T-helper 2 cell treated with Interferon-gamma antibody and Interleukin-4, amounts not matched to agents 5 μg/mL and 100 μg/mL, for 36 hours (primary cell): ENCODE measurements at regions not wholly inside any gene's neighbourhood (a gene's known extent, or its start where the extent isn't known, plus 50 kb on each side); places are given as distances from the start of the nearest gene placed in this dataset.

Experiments used
- DNase-seq: peaks from one replicate; pipeline ENCODE4 v3.0.0; 2021; ENCODE audit warnings: low spot score
- H3K27ac Mint-ChIP-seq: one replicate; pipeline ENCODE4 v1.8.0; 2021; ENCODE audit warnings: mild to moderate bottlenecking, mixed read lengths
- H3K27me3 Mint-ChIP-seq: one replicate; pipeline ENCODE4 v1.8.0; 2021; ENCODE audit warnings: low read depth, mixed read lengths
- H3K36me3 Mint-ChIP-seq: one replicate; pipeline ENCODE4 v1.8.0; 2021; ENCODE audit warnings: low read depth, mixed read lengths
- H3K4me1 Mint-ChIP-seq: one replicate; pipeline ENCODE4 v1.8.0; 2021; ENCODE audit warnings: low read depth, mixed read lengths
- H3K4me3 Mint-ChIP-seq: one replicate; pipeline ENCODE4 v1.8.0; 2022; ENCODE audit warnings: mild to moderate bottlenecking, moderate library complexity, mixed read lengths
- H3K9me3 Mint-ChIP-seq: one replicate; pipeline ENCODE4 v1.8.0; 2021; ENCODE audit warnings: mixed read lengths

GRCh38 chr4:60750962-60751361 lies 449.2 kb upstream of the ADGRL3 start:
- no peak for DNase-seq
- Mint-ChIP-seq H3K4me3 (no peak overlapping the region), H3K36me3 (no peaks in the 10 kb centered on the region), H3K9me3 (peaks cover 23% of the 10 kb centered on the region), H3K27me3 (no peaks in the 10 kb centered on the region), H3K27ac (no peak overlapping the region), H3K4me1 (no peaks in the 10 kb centered on the region)

DNA sequence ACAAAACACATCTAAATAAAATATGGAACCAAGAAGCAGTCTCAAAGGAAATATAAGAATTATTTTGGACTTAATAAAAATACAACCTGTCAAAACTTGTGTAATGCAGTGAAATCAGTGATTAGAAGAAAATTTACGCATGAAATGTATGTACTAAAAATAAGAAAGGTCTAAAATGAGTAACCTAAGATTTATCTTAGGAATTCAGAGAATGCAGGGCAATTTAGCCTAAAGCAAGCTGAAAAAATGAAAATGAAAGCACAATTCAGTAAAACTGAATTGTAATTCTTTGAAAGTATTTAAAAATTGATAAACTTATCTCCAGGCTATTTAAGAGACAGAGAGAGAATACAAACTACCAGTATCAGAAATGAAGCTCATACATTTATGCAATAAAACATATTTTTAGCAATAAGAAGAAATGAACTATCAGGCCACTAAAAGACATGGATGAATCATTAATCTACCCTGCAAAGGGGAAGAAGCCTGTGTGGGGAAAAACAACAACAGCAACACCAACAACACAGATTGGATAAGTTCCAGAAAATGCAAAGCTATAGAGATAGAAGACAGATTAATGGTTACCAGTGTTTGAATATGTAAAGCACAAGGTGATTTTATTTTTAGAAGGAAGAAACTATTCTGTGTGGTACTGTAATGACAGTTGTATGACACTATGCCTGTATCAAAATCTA lies 442.0 kb upstream of the ADGRL3 start:
- no peak for DNase-seq
- peaks cover 24% of the 10 kb centered on the region for H3K9me3 Mint-ChIP-seq
- H3K27me3 Mint-ChIP-seq = no peaks in the 10 kb centered on the region
- no peak overlapping the region for H3K4me3 Mint-ChIP-seq
- no peaks in the 10 kb centered on the region for H3K36me3 Mint-ChIP-seq
- no peak overlapping the region for H3K27ac Mint-ChIP-seq
- no peaks in the 10 kb centered on the region for H3K4me1 Mint-ChIP-seq

GRCh38 chr4:60759518-60760245 lies 440.4 kb upstream of the ADGRL3 start:
- Mint-ChIP-seq H3K36me3 (no peaks in the 10 kb centered on the region), H3K4me3 (no peak overlapping the region), H3K27ac (no peak overlapping the region), H3K27me3 (no peaks in the 10 kb centered on the region), H3K9me3 (peaks cover 27% of the 10 kb centered on the region), H3K4me1 (no peaks in the 10 kb centered on the region)
- DNase-seq = no peak

DNA sequence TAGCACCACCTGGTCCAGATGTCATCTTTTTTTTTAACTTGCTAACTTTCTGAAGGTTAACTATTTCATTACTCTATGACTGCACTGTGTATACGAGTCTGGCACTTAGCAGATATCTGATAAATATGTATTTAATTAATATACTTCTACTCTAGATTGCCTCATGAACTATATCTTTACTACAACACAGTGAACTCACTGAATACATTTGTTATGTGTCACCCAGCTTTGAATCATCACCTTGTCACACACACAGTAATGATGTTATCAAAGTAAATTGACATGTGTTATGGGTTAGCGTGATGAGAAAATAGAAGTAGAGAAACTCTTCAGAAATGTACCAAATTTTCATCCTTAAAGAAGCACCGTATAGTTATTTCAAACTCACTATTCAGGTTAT lies 419.3 kb upstream of the ADGRL3 start:
- no peak overlapping the region for H3K27ac Mint-ChIP-seq
- H3K4me3 Mint-ChIP-seq = no peak overlapping the region
- H3K27me3 Mint-ChIP-seq = no peaks in the 10 kb centered on the region
- H3K9me3 Mint-ChIP-seq = peaks cover 14% of the 10 kb centered on the region
- H3K4me1 Mint-ChIP-seq = no peaks in the 10 kb centered on the region
- H3K36me3 Mint-ChIP-seq = no peaks in the 10 kb centered on the region
- DNase-seq = no peak

DNA sequence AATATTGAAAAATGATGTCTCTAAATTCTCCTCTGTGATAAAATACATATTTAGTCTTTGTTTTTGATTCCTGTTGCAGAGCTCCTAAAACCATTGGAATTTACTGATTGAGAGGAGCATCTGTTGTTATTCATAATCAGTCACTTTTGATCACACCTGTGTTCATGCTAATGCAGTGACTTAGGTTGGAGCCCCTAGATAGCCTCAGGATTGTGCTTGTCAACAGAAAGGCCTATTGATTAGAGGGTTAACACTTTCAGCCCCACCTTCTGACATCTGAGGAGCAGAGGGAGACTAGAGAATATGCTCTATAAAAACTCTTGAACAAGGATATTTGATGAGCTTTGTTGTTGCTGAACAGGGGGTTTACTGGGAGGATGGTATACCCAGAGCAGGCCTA lies 409.5 kb upstream of the ADGRL3 start:
- H3K9me3 Mint-ChIP-seq = peaks cover 26% of the 10 kb centered on the region
- H3K27ac Mint-ChIP-seq = no peak overlapping the region
- no peaks in the 10 kb centered on the region for H3K27me3 Mint-ChIP-seq
- H3K4me3 Mint-ChIP-seq = no peak overlapping the region
- DNase-seq = no peak
- no peaks in the 10 kb centered on the region for H3K4me1 Mint-ChIP-seq
- H3K36me3 Mint-ChIP-seq = no peaks in the 10 kb centered on the region

- no peak overlapping the region for H3K27ac Mint-ChIP-seq
- no peak overlapping the region for H3K4me3 Mint-ChIP-seq
- H3K9me3 Mint-ChIP-seq = peaks cover 17% of the 10 kb centered on the region
- H3K4me1 Mint-ChIP-seq = no peaks in the 10 kb centered on the region
- no peaks in the 10 kb centered on the region for H3K36me3 Mint-ChIP-seq
- no peaks in the 10 kb centered on the region for H3K27me3 Mint-ChIP-seq
- no peak for DNase-seq
These were observed 405.8 kb upstream of the ADGRL3 start for GRCh38 chr4:60794372-60794771.

DNA sequence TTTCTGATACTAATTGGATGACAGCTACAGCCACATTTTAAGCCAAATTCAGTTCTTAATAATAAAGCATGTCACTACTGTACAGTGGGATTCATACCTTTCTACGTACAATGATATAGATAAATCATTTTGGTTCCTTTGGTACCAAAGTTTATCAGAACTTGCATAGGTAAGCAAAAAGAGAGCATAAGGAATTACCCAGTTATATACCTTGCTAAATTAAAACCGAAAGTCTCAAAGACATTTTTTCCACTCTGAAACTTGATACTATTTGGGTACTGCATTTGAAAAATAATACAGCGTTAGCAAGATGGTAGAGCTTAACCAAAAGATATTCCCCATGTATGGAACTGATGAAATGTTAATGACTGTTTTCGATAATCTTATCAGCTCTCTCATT lies 400.9 kb upstream of the ADGRL3 start:
- no peak for DNase-seq
- Mint-ChIP-seq H3K36me3 (no peaks in the 10 kb centered on the region), H3K27me3 (no peaks in the 10 kb centered on the region), H3K27ac (no peak overlapping the region), H3K4me1 (no peaks in the 10 kb centered on the region), H3K9me3 (peaks cover 13% of the 10 kb centered on the region), H3K4me3 (no peak overlapping the region)

GRCh38 chr4:60800701-60801100 lies 399.4 kb upstream of the ADGRL3 start:
- Mint-ChIP-seq H3K27me3 (no peaks in the 10 kb centered on the region), H3K36me3 (no peaks in the 10 kb centered on the region), H3K27ac (no peak overlapping the region), H3K4me3 (no peak overlapping the region), H3K9me3 (peaks cover 13% of the 10 kb centered on the region), H3K4me1 (no peaks in the 10 kb centered on the region)
- DNase-seq = no peak

DNA sequence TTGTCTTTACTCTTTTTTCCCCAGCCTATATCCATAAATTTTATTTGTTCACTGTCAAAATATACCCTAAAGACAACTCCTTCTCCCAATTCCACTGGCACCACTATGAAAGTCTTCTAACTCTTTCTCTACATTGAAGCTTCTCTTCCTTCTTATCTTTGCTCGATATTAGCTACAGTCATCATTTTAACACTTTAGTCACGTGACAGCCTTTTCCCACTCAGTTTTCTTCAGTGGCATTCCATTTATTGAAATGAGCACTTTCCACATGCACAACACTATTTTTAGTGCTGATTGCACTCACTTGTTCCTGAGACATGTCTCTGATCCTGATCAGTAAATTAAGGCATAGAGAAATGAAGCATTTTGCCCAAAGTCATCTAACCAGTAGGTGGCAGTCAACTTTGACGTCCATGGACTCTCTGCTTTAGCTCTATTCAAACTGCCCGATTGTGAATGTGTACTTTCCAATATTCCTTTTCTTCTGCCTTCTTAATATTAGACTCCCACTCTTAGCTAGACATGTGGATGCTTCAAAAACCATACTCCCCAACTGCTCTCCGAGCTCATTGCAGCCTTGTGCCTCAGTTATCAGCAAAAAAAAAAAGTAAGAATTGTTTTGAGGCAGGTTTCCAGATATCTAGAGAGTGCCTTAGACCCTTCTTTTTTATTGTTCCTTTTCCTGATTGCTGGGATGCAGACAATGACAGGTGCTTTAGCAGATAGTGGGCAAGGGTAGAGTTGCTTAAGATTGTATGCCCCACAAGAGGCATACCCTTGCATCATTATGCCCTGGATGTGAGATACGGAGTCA lies 394.4 kb upstream of the ADGRL3 start:
- no peaks in the 10 kb centered on the region for H3K4me1 Mint-ChIP-seq
- no peak overlapping the region for H3K27ac Mint-ChIP-seq
- H3K9me3 Mint-ChIP-seq = peaks cover 20% of the 10 kb centered on the region
- no peak overlapping the region for H3K4me3 Mint-ChIP-seq
- no peaks in the 10 kb centered on the region for H3K27me3 Mint-ChIP-seq
- DNase-seq = no peak
- no peaks in the 10 kb centered on the region for H3K36me3 Mint-ChIP-seq

DNA sequence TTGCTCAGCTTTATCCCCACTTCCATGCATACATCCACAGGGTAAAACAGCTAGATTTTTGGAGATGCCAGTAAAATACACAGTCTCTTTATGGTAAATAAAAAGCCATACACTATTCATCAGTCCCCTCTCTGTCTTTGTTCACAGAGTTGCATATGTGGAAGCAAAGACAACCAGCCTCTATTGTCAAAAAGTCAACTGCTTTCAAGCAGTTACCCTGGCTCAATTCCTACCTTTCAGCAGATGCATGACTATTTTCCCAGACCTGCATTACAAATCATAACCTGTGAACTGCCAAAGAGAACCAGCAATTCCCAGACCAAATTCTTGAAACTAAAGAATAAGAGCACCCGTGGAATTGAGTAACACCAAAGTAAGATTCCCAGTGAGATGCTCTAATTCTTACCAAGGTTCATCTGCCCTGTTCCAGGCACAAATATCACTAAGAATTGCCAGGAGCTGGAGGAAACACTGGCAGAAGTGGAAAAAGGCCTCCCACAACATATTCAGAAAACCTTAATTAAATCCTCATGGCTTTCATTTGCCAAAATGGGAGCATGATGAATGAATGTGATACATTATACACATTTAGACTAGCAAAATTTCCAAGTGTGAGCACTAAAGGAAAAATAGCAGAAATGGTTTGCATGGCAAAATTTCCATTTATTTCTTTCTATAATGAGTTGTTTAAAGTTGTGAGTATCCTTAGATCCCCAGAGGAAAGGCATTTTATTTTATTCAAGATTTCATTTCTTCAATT lies 391.2 kb upstream of the ADGRL3 start:
- no peak overlapping the region for H3K4me3 Mint-ChIP-seq
- no peaks in the 10 kb centered on the region for H3K36me3 Mint-ChIP-seq
- DNase-seq = no peak
- H3K4me1 Mint-ChIP-seq = no peaks in the 10 kb centered on the region
- H3K9me3 Mint-ChIP-seq = peaks cover 22% of the 10 kb centered on the region
- H3K27me3 Mint-ChIP-seq = no peaks in the 10 kb centered on the region
- H3K27ac Mint-ChIP-seq = no peak overlapping the region

DNA sequence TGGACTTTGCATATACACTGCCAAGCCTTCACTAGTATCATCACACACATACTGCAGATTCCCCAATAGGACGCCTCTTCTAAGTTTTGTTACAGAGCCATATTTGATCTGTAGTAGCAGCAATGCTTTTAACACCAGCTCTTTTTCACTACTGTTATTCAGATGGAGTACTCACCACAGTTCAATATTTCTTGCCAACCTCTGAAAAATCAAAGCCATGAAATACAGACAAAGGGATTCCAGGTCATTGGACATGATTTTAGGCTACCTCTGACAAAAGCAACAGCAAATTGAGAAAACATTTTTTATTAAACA lies 390.7 kb upstream of the ADGRL3 start:
- H3K36me3 Mint-ChIP-seq = no peaks in the 10 kb centered on the region

GRCh38 chr4:60812811-60813210 lies 387.3 kb upstream of the ADGRL3 start:
- no peak overlapping the region for H3K4me3 Mint-ChIP-seq
- H3K27me3 Mint-ChIP-seq = no peaks in the 10 kb centered on the region
- no peaks in the 10 kb centered on the region for H3K4me1 Mint-ChIP-seq
- no peaks in the 10 kb centered on the region for H3K36me3 Mint-ChIP-seq
- DNase-seq = no peak
- H3K27ac Mint-ChIP-seq = no peak overlapping the region
- H3K9me3 Mint-ChIP-seq = peaks cover 27% of the 10 kb centered on the region

More for the DNA sequence above, 390.7 kb upstream of the ADGRL3 start:
- H3K4me3 Mint-ChIP-seq = no peak overlapping the region
- H3K27ac Mint-ChIP-seq = no peak overlapping the region
- peaks cover 24% of the 10 kb centered on the region for H3K9me3 Mint-ChIP-seq
- no peak for DNase-seq
- no peaks in the 10 kb centered on the region for H3K27me3 Mint-ChIP-seq
- H3K4me1 Mint-ChIP-seq = no peaks in the 10 kb centered on the region

DNA sequence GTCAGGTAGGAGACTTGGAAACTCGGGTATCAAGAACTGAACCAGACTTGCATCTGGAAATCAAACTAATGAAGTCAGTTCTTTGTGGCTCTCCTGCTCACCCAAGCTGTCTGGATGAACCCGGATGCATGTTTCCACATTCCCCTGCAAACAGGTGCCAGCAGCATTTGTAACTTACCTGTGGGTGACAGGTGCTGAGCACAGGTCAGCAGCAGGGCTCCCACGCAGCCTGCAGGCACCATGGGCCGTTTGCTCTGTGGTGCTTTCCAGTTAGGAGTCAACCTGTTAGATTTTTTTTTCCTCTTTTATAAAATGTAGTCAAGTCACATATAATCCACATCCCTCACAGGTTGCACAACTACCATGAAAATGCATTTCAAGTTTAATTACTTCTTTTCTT lies 385.6 kb upstream of the ADGRL3 start:
- Mint-ChIP-seq H3K4me3 (no peak overlapping the region), H3K9me3 (peaks cover 23% of the 10 kb centered on the region), H3K27me3 (no peaks in the 10 kb centered on the region), H3K27ac (no peak overlapping the region), H3K36me3 (no peaks in the 10 kb centered on the region), H3K4me1 (no peaks in the 10 kb centered on the region)
- no peak for DNase-seq

- no peaks in the 10 kb centered on the region for H3K27me3 Mint-ChIP-seq
- no peak overlapping the region for H3K4me3 Mint-ChIP-seq
- H3K4me1 Mint-ChIP-seq = no peaks in the 10 kb centered on the region
- DNase-seq = no peak
- no peaks in the 10 kb centered on the region for H3K36me3 Mint-ChIP-seq
- H3K27ac Mint-ChIP-seq = no peak overlapping the region
- peaks cover 25% of the 10 kb centered on the region for H3K9me3 Mint-ChIP-seq
These were observed 382.5 kb upstream of the ADGRL3 start for GRCh38 chr4:60817609-60818008.
